GM03348 (cell line): ENCODE measurements at regions not wholly inside any gene's neighbourhood (a gene's known extent, or its start where the extent isn't known, plus 50 kb on each side); places are given as distances from the start of the nearest gene placed in this dataset.
"Not testable (repeated sequence)": the region's sequence is repeated elsewhere in the genome, so short reads cannot be mapped to it uniquely, and the experiment has no call there.

Experiments used
- DNase-seq: peaks from one replicate; pipeline ENCODE4 v3.0.0; 2012; ENCODE audit warnings: low spot score

- DNase-seq = no peak
These were observed 51.3 kb upstream of the MOCS2 start for GRCh38 chr5:53160895-53161294.

GRCh38 chr5:53161876-53162275, 52.3 kb upstream of the MOCS2 start:
- peak; percentile 47 for DNase-seq

- DNase-seq = no peak
These were observed 55.1 kb upstream of the MOCS2 start for GRCh38 chr5:53164478-53165165.

GRCh38 chr5:53165431-53166182, 56.0 kb upstream of the MOCS2 start:
- DNase-seq = no peak

DNA sequence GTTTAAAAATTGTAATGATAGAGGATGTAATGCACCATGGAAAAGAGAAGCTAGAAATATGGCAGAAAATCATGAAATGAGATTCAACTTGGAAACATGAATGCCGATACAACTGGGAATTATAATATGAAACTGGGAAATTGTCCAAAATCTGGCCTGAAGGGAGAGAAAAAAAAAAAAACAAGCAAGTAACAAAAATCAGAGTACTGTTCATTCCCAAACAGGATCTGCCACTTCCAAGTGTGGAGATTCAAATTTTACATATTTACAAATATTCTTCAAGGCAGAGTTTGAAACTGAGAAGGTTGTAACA, 56.6 kb upstream of the MOCS2 start:
- no peak for DNase-seq

- peak; percentile 33 for DNase-seq
These were observed 58.3 kb upstream of the MOCS2 start for GRCh38 chr5:53167836-53168235.

DNA sequence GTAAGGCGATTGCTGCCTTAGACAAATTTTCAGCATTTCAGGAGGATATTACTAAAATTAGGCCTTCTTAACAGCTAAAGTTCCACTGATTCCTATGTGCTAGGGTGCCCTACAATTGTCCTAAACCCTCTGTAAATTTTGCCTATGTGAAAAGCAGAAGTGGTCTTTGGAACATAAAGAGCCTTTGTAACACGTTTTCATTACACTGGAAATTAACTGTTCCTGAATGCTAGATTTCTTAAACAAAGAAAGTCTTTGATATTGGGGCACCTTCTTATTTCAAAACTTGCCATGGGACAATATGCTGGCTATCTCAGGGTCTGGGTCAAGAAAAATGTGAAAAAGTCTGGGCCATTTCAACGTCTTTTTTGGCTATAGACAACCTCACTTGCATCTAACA, 60.4 kb upstream of the MOCS2 start:
- DNase-seq = no peak

GRCh38 chr5:53170746-53171349, 61.3 kb upstream of the MOCS2 start:
- peak; percentile 60 for DNase-seq

GRCh38 chr5:53172073-53172472, 62.5 kb upstream of the MOCS2 start:
- not testable (repeated sequence) for DNase-seq

DNA sequence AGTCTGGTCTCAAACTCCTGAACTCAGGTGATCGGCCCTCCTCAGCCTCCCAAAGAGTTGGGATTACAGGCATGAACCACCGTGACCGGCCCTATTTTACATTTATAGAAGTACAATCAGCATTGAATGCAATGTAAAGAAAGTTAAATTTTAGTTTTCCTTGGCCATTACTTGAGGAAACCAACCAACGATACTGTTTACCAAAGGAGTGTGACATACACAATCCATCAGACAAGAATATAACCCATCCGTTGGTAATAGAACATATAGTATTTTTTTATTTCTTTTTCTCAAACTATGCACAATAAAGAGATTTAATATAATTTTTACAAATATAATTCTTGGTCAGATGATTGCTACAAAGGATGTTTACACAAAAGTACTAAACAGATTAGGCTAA, 63.1 kb upstream of the MOCS2 start:
- no peak for DNase-seq

DNA sequence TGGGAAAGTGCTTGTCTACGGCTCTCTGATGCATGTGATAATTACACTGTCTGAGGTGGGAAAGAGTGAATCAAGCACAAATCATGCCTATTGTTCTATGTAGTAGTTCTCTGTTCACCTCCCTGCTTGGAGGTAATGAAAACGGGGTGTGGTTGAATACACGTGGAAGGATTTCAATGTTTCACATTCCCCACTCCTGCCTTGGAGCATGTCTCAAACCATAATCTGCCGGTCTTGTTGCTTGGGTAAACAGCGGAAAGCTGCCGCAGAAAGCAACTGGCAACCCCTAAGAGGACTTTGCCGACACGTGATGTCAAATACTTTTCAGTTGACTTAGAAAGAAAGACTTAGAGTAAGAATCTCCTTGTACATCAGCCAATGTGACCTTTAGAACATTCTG, 63.5 kb upstream of the MOCS2 start:
- DNase-seq = no peak

- DNase-seq = no peak
These were observed 69.3 kb upstream of the MOCS2 start for GRCh38 chr5:53178830-53179229.

DNA sequence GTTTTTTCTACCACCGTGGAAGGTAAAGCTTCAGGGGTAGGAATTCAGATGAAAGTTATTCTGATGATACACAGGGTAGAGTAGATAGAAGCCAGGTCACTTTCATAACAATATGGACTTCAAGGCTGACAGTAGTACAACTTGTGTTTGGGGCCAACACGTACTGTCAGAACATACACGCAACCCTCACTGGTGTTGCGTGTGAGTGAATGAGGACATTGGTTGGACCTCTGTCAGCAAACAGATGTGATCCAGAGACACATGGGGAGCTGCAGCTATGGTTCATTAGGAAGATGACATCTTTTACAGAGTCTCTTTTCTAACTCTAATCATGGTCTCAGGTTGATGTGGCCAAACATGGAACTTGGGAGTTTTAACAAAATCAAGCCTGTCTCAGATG, 70.1 kb upstream of the MOCS2 start:
- no peak for DNase-seq

DNA sequence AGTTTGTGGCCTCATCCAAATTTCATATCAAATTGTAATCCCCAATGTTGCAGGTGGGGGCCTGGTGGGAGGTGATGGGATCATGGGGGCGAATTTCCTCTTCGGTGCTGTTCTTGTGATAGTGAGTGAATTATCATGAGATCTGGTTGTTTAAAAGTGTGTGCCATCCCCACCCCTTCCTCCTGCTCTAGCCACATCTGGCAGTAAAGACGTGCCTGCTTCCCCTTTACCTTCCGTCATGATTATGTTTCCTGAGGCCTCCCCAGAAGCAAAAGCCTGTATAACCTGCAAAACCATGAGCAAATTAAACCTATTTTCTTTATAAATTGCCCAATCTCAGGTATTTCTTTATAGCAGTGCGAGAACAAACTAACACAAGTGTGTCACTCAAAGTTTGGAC, 71.0 kb upstream of the MOCS2 start:
- no peak for DNase-seq

DNA sequence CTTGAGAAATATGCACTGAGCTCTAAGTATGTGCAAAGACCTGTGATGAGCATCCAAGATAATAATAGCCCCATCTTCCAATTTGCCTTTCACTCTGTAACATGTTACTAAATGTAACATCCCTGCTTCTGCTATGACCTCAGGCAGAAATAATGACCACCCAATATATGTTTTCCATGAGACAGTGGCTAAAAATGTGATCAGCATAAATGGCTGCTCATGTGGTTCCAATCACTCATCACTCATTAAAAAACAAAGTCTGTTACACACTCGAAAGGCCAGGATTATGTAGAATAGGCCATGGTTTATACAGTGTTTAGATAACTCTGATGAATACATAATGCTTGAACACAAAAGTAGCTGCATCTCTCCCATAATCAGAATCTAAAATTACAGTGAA, 71.4 kb upstream of the MOCS2 start:
- DNase-seq = no peak

DNA sequence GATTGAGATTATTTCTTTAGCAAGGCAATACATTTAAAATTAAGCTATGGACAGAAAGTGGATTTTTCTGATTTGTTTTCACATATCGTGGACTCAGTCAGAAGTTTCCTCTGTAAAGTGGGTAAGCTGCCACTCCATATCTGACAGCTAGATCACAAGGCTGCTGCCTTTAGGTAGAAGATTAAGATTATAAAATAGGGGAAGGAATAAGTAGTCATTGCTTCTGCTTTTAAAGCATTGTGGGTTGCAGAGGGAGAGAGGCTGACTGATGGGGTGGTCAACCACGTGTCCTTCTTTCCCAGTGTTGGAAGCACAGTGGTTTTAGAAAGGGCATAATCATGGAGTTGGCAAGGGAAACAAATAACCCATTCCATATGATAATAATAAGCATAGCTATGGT, 74.3 kb upstream of the MOCS2 start:
- DNase-seq = no peak

- DNase-seq = no peak
These were observed 82.1 kb upstream of the MOCS2 start for GRCh38 chr5:53191548-53192165.

- peak; percentile 6 for DNase-seq
These were observed 84.5 kb upstream of the MOCS2 start for GRCh38 chr5:53194086-53194485.

GRCh38 chr5:53199882-53200281, 90.3 kb upstream of the MOCS2 start:
- no peak for DNase-seq

- no peak for DNase-seq
These were observed 90.7 kb upstream of the MOCS2 start for GRCh38 chr5:53200306-53200705.

DNA sequence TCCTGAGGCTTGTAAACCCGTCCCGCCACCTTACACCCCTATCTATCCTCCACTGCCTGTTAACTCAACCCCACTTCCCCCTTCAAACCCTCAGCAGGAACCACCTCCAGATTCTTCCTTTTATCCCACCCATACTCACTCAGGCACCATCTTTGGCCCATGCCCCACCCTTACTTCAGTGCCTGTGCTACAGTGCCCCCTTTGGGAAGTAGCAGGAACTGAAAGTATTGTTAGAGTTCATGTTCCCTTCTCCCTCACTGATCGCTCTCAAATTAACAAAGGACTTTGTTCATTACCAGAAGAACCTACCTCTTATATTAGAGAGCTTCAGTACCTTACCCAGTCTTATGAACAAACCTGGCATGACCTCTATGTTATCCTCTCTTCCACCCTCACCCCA, 92.2 kb upstream of the MOCS2 start:
- no peak for DNase-seq

DNA sequence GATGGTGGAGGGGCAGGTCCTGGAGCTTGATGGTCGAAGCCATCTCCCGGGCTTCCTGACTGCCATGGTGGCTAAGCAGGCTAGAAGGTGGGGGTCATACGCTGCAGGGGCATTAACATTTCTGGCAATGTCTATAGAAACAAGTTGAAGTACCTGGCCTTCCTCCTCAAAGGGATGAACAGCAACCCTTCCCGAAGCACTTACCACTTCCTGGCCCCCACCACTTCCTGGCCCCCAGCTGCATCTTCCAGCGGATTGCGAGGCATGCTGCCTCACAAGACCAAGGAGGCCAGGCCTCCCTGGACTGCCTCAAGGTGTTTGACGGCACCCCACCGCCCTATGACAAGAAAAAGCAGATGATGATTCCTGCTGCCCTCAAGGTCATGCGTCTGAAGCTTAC, 97.0 kb upstream of the MOCS2 start:
- no peak for DNase-seq

DNA sequence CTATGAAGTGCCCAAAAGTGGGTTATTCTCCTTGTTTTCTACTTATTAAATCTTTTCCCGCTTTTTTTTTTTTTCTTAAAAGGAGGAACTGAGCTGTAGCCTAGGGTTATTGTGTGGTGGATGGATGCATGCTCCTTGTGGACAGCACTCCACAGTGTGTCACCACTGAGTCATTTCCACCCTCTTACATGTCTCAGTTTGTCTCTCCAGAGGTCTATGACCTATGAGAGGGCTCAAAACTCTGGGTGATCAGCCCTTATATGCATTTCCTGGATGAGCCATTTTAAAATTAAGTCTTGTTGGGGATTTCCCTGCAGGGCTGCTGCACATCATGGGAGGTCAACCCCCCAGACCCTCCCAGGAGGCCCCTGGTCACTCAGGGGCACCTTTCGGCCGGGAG, 102.2 kb upstream of the MOCS2 start:
- DNase-seq = peak; percentile 15
